Transverse colon (tissue), 3 donors: ENCODE measurements at regions not wholly inside any gene's neighbourhood (a gene's known extent, or its start where the extent isn't known, plus 50 kb on each side); places are given as distances from the start of the nearest gene placed in this dataset.

Experiments
- CTCF ChIP-seq, 5 experiments: fragments of 200-600 bp in 3 of 5; fragments of 450-650 bp in 2 of 5; sonication (generic) in 3 of 5; IDR thresholded peaks; 1 replicate in 2 of 5; 2 replicates in 3 of 5; pipeline ENCODE4 v1.5.1; 2016 to 2017; ENCODE audit warnings: antibody characterized with exemption in 5 of 5, inconsistent platforms in 3 of 5, mild to moderate bottlenecking in 2 of 5, moderate library complexity in 1 of 5
- EP300 ChIP-seq: sonication (generic); formaldehyde crosslinking; IDR thresholded peaks from one replicate; pipeline ENCODE4 v1.6.1; 2017; ENCODE audit warnings: antibody characterized with exemption, low read depth
- POLR2A ChIP-seq: fragments of 450-650 bp; IDR thresholded peaks from one replicate; pipeline ENCODE4 v1.6.1; 2016; ENCODE audit warnings: antibody characterized with exemption, mild to moderate bottlenecking, moderate library complexity

- TF ChIP-seq CTCF (IDR thresholded peaks at IDR 0.05) = no peak
- no peak for TF ChIP-seq POLR2A
- no peak for TF ChIP-seq EP300
Observed at GRCh38 chr2:14905571-14905970, 273.1 kb downstream of the LRATD1 start.
